ENCODE measurements at regions not wholly inside any gene's neighbourhood (a gene's known extent, or its start where the extent isn't known, plus 50 kb on each side); places are given as distances from the start of the nearest gene placed in this dataset.
"Not testable (repeated sequence)": the region's sequence is repeated elsewhere in the genome, so short reads cannot be mapped to it uniquely, and the experiment has no call there.

GRCh38 chr16:26982422-26982821, 84.3 kb upstream of the C16orf82 start:
- no peak for DNase-seq (ENCODE audit: low read depth in 2 of 2)

GRCh38 chr16:26983426-26983825, 83.3 kb upstream of the C16orf82 start:
- no peak for DNase-seq (ENCODE audit: low read depth in 2 of 2)

GRCh38 chr16:26985100-26986065, 81.3 kb upstream of the C16orf82 start:
- DNase-seq (ENCODE audit: low read depth in 2 of 2) = no peak

GRCh38 chr16:26987597-26988010, 79.1 kb upstream of the C16orf82 start:
- DNase-seq (ENCODE audit: low read depth in 2 of 2) = no peak

GRCh38 chr16:26988186-26988585, 78.5 kb upstream of the C16orf82 start:
- DNase-seq (ENCODE audit: low read depth in 2 of 2) = no peak

GRCh38 chr16:26990384-26991120, 76.2 kb upstream of the C16orf82 start:
- DNase-seq (ENCODE audit: low read depth in 2 of 2) = not testable (repeated sequence)

GRCh38 chr16:26992666-26993349, 73.9 kb upstream of the C16orf82 start:
- no peak for DNase-seq (ENCODE audit: low read depth in 2 of 2)

GRCh38 chr16:26993511-26993910, 73.2 kb upstream of the C16orf82 start:
- no peak for DNase-seq (ENCODE audit: low read depth in 2 of 2)

GRCh38 chr16:26993963-26994362, 72.8 kb upstream of the C16orf82 start:
- DNase-seq (ENCODE audit: low read depth in 2 of 2) = no peak

- DNase-seq (ENCODE audit: low read depth in 2 of 2) = no peak
Observed at GRCh38 chr16:26995522-26995921, 71.2 kb upstream of the C16orf82 start.

GRCh38 chr16:27005386-27005785, 61.3 kb upstream of the C16orf82 start:
- no peak for DNase-seq (ENCODE audit: low read depth in 2 of 2)

Data from activated CD4-positive, alpha-beta T cell treated with anti-CD3 and anti-CD28 coated beads for 24 hours (primary cell).